M059J (cell line): ENCODE measurements at regions not wholly inside any gene's neighbourhood (a gene's known extent, or its start where the extent isn't known, plus 50 kb on each side); places are given as distances from the start of the nearest gene placed in this dataset.
A peak's percentile ranks its signal among the peaks of the same experiment; 100 is the strongest.

ENCODE experiments used
- DNase-seq: peaks from one replicate; pipeline ENCODE4 v3.0.0-alpha.2; 2012; ENCODE audit warnings: low read depth

GRCh38 chr9:3161912-3162311, 318.0 kb upstream of the PUM3 start:
- DNase-seq, result no peak

- DNase-seq, result no peak
These were observed 313.1 kb upstream of the PUM3 start for GRCh38 chr9:3157011-3157410.

GRCh38 chr9:3151672-3152576, 308.0 kb upstream of the PUM3 start:
- no peak for DNase-seq

- no peak for DNase-seq
These were observed 306.2 kb upstream of the PUM3 start for GRCh38 chr9:3150074-3150473.

- DNase-seq, result no peak
These were observed 294.6 kb upstream of the PUM3 start for GRCh38 chr9:3138231-3139229.

GRCh38 chr9:3137347-3137695, 293.4 kb upstream of the PUM3 start:
- DNase-seq, result no peak

GRCh38 chr9:3136686-3137346, 292.9 kb upstream of the PUM3 start:
- no peak for DNase-seq

- DNase-seq, result no peak
These were observed 292.3 kb upstream of the PUM3 start for GRCh38 chr9:3136230-3136629.

- DNase-seq, result no peak
These were observed 283.7 kb upstream of the PUM3 start for GRCh38 chr9:3127564-3127963.

- DNase-seq, result no peak
These were observed 281.9 kb upstream of the PUM3 start for GRCh38 chr9:3125602-3126405.

GRCh38 chr9:3124001-3124400, 280.1 kb upstream of the PUM3 start:
- no peak for DNase-seq

GRCh38 chr9:3118081-3118480, 274.2 kb upstream of the PUM3 start:
- DNase-seq, result no peak

- DNase-seq, result no peak
These were observed 255.8 kb upstream of the PUM3 start for GRCh38 chr9:3099646-3100045.

- DNase-seq, result no peak
These were observed 244.3 kb upstream of the PUM3 start for GRCh38 chr9:3088219-3088618.

GRCh38 chr9:3087697-3088096, 243.8 kb upstream of the PUM3 start:
- no peak for DNase-seq

GRCh38 chr9:3080951-3081350, 237.1 kb upstream of the PUM3 start:
- DNase-seq, result peak; percentile 1

GRCh38 chr9:3074247-3074646, 230.4 kb upstream of the PUM3 start:
- peak; percentile 32 for DNase-seq

- no peak for DNase-seq
These were observed 222.7 kb upstream of the PUM3 start for GRCh38 chr9:3066591-3066990.

GRCh38 chr9:3059781-3060468, 216.0 kb upstream of the PUM3 start:
- DNase-seq, result no peak

- no peak for DNase-seq
These were observed 214.5 kb upstream of the PUM3 start for GRCh38 chr9:3058409-3058808.
